GM11168 (cell line): ENCODE measurements at regions not wholly inside any gene's neighbourhood (a gene's known extent, or its start where the extent isn't known, plus 50 kb on each side); places are given as distances from the start of the nearest gene placed in this dataset.

Experiments
- in situ Hi-C: fragments of 300-500 bp; cut with MboI; formaldehyde crosslinking; loops from one replicate; pipeline ENCODE4 v1.12.0; 2022; ENCODE audit warnings: low sequenced_read_pairs; ENCODE audit not compliant: unreplicated experiment

DNA sequence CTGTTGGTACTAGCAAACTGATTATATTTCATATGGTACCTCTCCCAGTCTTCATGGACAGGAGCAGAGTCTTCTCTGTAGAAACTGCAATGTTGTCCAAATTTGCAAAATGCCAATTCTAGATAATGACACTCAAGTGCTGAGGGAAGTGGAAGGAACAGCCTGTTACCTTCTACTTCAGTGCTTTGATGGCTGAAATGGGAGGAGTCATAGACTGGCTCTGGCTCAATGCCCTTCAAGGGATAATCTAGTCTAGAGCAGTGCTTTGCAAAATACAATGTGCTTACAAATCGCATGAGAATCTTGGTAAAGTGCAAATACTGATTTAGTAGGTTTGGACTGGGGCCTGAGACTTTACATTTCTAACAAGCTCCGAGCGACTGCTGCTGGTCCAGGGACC, 51.7 kb upstream of the ACP3 start:
- in situ Hi-C loops, result no loop called here

DNA sequence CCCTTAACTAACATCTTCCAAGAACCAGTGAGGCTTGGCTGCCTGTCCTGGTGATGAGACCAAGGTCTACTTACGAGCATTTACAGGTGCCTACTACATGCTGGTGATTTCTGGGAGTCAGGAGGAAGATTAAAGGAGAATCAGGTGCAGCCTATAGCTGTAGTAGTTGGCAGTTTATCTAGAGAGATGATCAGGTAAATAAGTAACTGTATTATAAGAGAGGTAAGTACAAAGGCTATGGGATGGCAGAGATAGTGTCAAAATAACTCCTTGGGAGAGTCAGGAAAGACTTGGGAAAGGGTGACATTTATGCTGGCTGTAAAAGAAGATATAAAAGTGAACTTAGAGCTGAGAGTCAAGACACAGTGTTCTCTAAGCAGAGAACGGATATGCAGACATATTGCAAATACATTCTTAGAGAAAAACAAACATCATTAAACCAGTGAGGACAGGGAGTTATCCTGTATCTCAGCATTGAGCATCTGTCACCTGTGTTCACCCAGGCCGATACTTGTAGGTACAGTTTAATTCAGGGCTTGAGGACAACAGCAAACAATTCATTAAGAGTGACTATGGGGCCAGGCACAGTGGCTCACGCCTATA, 49.7 kb upstream of the ACP3 start:
- in situ Hi-C loops, result no loop called here
